NCI-H2196 (cell line): ENCODE measurements at regions not wholly inside any gene's neighbourhood (a gene's known extent, or its start where the extent isn't known, plus 50 kb on each side); places are given as distances from the start of the nearest gene placed in this dataset.
A peak's percentile ranks its signal among the peaks of the same experiment; 100 is the strongest.

Experiments used
- DNase-seq: peaks from one replicate; lab custom pipeline; 2025; ENCODE audit not compliant: unreplicated experiment; lab: John Stamatoyannopoulos, UW

DNA sequence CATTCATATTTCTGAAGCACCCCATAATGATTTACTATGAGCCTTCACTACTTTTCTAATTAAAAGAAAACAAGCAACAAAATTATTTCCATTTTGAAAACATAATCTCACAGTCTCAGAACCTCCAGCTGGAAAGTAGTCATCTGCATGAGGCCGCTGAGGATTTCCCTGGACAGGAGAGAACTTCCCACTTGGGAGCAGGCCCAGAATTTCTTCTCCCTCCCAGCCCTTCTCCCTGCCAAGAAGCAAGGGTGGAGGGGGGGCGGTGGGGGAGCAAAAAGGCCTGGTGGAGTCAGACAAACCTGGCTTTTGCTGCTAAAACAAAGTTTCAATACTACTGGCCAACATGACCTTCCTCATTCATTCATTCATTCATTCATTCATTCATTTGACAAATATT is 167.3 kb downstream of the PJA1 start:
- peak; percentile 0 for DNase-seq

- no peak for DNase-seq
These were observed 167.7 kb downstream of the PJA1 start for GRCh38 chrX:68997511-68997910.

- DNase-seq: no peak
These were observed 167.1 kb downstream of the EFNB1 start for GRCh38 chrX:68995780-68996551.

GRCh38 chrX:68995386-68995779 is 166.6 kb downstream of the EFNB1 start:
- no peak for DNase-seq

GRCh38 chrX:68994891-68995255 is 166.1 kb downstream of the EFNB1 start:
- DNase-seq: no peak

DNA sequence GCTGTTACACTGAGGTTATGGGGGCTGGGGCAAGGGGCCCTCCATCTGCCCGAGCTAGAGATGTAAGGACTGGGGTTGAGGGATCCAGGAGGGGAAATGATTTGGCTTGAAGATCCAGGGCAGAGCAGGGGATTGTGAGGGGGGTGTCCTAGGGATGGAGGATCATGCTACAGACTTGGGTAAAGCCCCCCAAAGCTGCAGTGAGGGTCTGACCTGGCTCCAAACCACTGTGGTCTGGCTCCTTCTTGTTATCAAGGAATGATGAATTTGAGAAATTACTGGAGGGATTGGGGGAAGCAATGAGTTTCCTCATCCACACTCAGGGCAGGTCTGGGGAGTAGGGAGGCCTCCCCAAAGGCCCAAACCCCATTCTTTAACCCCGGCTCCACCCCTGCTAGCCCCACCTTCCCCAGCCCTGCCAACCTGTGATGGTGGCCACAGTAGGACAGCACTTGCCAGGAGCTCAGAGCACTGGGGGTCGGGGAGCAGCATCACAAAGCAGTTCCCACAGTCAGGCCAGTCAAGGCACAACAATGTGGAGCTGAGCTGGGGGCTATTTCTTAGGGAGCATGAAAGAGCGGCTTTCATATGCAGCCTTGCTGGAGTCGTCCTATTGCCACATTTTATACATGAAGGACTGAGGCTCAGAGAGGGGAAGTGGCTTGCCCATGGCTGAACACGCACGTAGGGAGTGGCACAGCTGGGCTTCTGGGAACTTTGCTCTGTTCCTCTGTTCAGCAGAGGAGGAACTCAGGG is 165.5 kb downstream of the EFNB1 start:
- no peak for DNase-seq

DNA sequence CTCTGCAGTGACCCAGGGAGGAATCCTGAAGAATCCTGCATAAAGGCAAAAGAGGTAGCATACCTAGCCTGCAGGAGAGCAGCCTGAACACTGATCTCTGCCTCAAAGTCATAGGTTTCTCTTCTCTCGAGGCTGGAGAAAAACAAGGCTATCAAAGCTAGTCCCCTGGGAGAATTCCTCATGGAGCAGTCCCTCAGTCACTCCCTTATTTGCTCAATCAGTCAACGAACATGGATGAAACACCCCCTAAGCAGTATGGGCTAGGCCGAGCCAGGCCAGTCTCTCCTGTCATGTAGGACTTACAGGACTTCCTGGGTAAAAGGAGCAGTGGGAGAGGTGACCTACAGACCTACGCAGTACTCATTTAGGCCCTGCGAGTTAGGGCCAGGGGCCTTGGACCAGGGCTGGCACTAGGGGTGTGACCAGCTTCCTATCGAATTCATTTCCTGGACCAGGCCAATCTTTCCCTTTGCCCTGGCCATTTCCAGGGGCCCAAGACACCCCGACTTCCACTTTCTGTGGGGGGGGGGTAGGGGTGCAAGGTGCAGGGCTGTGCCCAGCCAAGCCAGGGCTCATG is 164.1 kb downstream of the EFNB1 start:
- DNase-seq: no peak

- no peak for DNase-seq
These were observed 163.0 kb downstream of the EFNB1 start for GRCh38 chrX:68991691-68992345.

GRCh38 chrX:68990948-68991347 is 162.1 kb downstream of the EFNB1 start:
- no peak for DNase-seq

DNA sequence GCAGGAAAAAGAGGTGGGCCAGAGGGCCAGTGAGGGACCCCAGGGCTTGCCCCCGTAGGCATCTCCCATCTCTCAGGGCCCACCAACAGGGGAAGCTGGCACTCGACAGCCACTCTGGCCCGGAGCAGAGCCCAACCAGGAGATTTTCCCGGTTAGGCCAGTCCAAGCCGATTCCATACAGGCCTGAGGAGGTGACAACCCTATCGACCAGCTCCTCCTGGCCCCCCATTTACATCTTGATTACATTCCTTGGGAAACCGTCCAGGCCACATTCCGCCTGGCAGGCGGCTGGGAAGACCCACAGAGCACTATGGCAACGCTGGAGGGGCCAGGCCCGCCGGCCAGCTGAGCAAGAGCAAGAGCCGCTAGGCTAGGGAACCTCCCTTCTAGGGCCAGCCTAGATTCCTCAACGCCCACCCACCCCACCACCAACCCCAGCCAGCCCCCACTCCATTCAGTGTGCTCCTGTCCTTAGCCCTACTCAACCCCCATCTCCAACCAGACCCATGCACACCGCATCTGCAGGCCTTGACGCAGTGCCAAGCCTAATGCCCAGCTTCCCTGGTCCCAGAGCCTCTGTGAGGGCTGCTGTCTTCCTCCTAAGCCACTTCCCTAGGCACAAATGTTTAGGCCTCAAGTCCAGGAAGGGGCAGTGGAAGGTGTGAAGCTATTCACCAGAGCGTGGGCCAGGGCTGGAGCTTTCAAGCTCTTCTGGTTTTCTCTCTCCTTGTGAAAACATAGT is 161.2 kb downstream of the EFNB1 start:
- no peak for DNase-seq

GRCh38 chrX:68989456-68989855 is 160.6 kb downstream of the EFNB1 start:
- no peak for DNase-seq

- no peak for DNase-seq
These were observed 160.0 kb downstream of the EFNB1 start for GRCh38 chrX:68988865-68989264.

GRCh38 chrX:68985135-68985755 is 156.4 kb downstream of the EFNB1 start:
- DNase-seq: no peak

DNA sequence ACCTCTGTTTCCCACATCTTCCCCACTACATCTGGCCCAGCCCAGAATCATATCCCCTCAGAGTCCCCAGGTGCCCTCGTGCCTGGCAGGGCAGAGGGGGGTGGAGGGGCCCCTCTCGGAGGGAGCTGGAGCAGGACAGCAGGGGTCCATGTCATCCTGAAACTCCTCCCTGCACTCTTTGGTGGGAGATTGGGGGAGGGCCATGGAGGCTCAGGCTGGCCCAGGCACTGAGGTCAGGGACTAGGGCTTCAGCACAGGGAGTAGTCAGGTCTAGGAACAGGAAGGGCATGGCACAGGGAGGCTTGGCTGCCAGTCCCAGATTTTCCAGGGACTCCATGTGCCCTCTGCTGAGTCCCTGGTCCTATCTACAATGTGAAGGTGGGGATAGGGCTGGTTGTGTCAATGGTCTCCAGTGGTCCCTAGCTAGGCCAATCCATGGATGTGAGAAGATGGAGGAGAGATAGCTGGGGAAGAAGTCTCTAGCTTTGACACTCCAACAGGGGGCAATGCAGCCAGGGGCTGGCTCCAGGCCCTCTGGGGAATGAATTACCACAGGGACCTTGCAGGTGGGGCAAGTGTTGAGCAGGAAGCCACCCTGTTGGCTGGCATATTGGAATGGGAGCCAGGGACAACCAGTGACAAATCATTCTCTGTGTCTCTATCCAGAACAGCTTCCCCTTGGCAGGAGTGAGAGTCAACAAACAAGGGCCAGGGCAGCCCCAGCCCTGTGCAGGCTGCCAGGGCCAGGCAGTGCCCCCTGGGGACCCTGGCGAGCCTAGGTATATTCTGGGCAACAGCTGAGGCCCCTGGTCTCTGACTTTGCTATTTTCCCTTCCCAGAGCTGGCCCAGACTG is 154.4 kb downstream of the EFNB1 start:
- no peak for DNase-seq

- DNase-seq: no peak
These were observed 153.7 kb downstream of the EFNB1 start for GRCh38 chrX:68982476-68982875.

- no peak for DNase-seq
These were observed 152.2 kb downstream of the EFNB1 start for GRCh38 chrX:68980906-68981616.

- DNase-seq: no peak
These were observed 149.8 kb downstream of the EFNB1 start for GRCh38 chrX:68978655-68979054.

GRCh38 chrX:68978255-68978654 is 149.4 kb downstream of the EFNB1 start:
- DNase-seq: no peak

DNA sequence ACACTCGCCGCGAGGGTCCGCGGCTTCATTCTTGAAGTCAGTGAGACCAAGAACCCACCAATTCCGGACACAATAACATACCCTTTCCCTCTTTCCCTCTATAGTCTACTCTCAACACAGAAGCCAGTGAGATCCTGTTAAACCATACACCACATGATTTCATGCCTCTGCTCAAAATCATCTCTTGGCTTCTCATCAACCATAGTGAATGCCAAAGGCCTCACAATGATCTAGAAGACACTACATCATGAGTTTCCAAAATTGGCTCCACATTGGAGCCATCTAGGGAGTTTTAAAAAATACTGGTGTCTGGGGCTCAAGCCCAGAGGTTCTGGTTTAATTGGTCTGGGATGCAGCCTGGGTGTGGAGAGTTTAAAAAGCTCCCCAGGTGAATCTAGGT is 124.5 kb downstream of the EFNB1 start:
- no peak for DNase-seq
